ENCODE measurements at regions not wholly inside any gene's neighbourhood (a gene's known extent, or its start where the extent isn't known, plus 50 kb on each side); places are given as distances from the start of the nearest gene placed in this dataset.

GRCh38 chr2:195450552-195451113, 206.4 kb upstream of the SLC39A10 start:
- no peak overlapping the region for H3K4me3 ChIP-seq
- no peak overlapping the region for H3K27ac ChIP-seq
- no peak for TF ChIP-seq CTCF (IDR thresholded peaks at IDR 0.05)
- no peak for DNase-seq (ENCODE audit: low spot score)

GRCh38 chr2:195447323-195447975, 209.6 kb upstream of the SLC39A10 start:
- DNase-seq (ENCODE audit: low spot score): no peak
- Histone ChIP-seq H3K4me3 (no peak overlapping the region), H3K27ac (no peak overlapping the region)
- no peak for TF ChIP-seq CTCF (IDR thresholded peaks at IDR 0.05)

GRCh38 chr2:195445639-195446038, 211.4 kb upstream of the SLC39A10 start:
- H3K4me3 ChIP-seq: no peak overlapping the region
- no peak for DNase-seq (ENCODE audit: low spot score)
- no peak overlapping the region for H3K27ac ChIP-seq
- TF ChIP-seq CTCF (IDR thresholded peaks at IDR 0.05): no peak

- DNase-seq (ENCODE audit: low spot score): no peak
- no peak overlapping the region for H3K4me3 ChIP-seq
- TF ChIP-seq CTCF (IDR thresholded peaks at IDR 0.05): no peak
- H3K27ac ChIP-seq: no peak overlapping the region
These were observed 213.1 kb upstream of the SLC39A10 start for GRCh38 chr2:195443926-195444325.

- TF ChIP-seq CTCF (IDR thresholded peaks at IDR 0.05): no peak
- no peak for DNase-seq (ENCODE audit: low spot score)
- Histone ChIP-seq H3K4me3 (no peak overlapping the region), H3K27ac (no peak overlapping the region)
These were observed 214.4 kb upstream of the SLC39A10 start for GRCh38 chr2:195442458-195443175.

- TF ChIP-seq CTCF (IDR thresholded peaks at IDR 0.05): no peak
- no peak for DNase-seq (ENCODE audit: low spot score)
- no peak overlapping the region for H3K27ac ChIP-seq
- no peak overlapping the region for H3K4me3 ChIP-seq
These were observed 218.3 kb upstream of the SLC39A10 start for GRCh38 chr2:195438692-195439091.

- H3K4me3 ChIP-seq: no peak overlapping the region
- DNase-seq (ENCODE audit: low spot score): no peak
- H3K27ac ChIP-seq: no peak overlapping the region
- no peak for TF ChIP-seq CTCF (IDR thresholded peaks at IDR 0.05)
These were observed 219.5 kb upstream of the SLC39A10 start for GRCh38 chr2:195437521-195437920.
